Neural cell (in vitro differentiated cells): ENCODE measurements at regions not wholly inside any gene's neighbourhood (a gene's known extent, or its start where the extent isn't known, plus 50 kb on each side); places are given as distances from the start of the nearest gene placed in this dataset.

Source experiments
- H2AFZ ChIP-seq: fragments of 200-600, 300-800 bp; sonication (generic), shearing (Covaris generic); 2 replicates; pipeline ENCODE4 v1.6.0; 2014; ENCODE audit warnings: low read depth, mild to moderate bottlenecking, antibody characterized with exemption, low read length, moderate library complexity
- H3F3A ChIP-seq: fragments of 200-600 bp; shearing (Covaris generic); 2 replicates; pipeline ENCODE4 v1.6.1; 2016; ENCODE audit warnings: mild to moderate bottlenecking, moderate library complexity, mixed read lengths, antibody characterized with exemption, low read length; ENCODE audit not compliant: insufficient read depth, poor library complexity, severe bottlenecking
- H3K27ac ChIP-seq: fragments of 200-600, 300-800 bp; sonication (generic), shearing (Covaris generic); 2 replicates; pipeline ENCODE4 v1.5.1; 2014; ENCODE audit warnings: mild to moderate bottlenecking, low read length, moderate library complexity
- H3K27me3 ChIP-seq: fragments of 300-800, 200-600 bp; sonication (generic), shearing (Covaris generic); 2 replicates; pipeline ENCODE4 v1.6.0; 2014; ENCODE audit warnings: mild to moderate bottlenecking, low read depth, low read length, moderate library complexity; ENCODE audit not compliant: insufficient read depth
- H3K36me3 ChIP-seq: fragments of 300-800, 200-600 bp; sonication (generic), shearing (Covaris generic); 2 replicates; pipeline ENCODE4 v1.5.1; 2014; ENCODE audit warnings: mild to moderate bottlenecking, antibody characterized with exemption, low read length, moderate library complexity; ENCODE audit not compliant: insufficient read depth
- H3K4me2 ChIP-seq: fragments of 300-800, 200-600 bp; sonication (generic), shearing (Covaris generic); 2 replicates; pipeline ENCODE4 v1.6.0; 2014; ENCODE audit warnings: mild to moderate bottlenecking, low read length
- H3K4me3 ChIP-seq: fragments of 300-800, 200-600 bp; sonication (generic), shearing (Covaris generic); 2 replicates; pipeline ENCODE4 v1.5.1; 2014; ENCODE audit warnings: mild to moderate bottlenecking, low read length, moderate library complexity
- H3K79me2 ChIP-seq: fragments of 200-600 bp; shearing (Covaris generic); replicated peaks from 2 replicates; pipeline ENCODE4 v1.6.0; 2014; ENCODE audit warnings: mild to moderate bottlenecking, low read length, moderate library complexity; ENCODE audit not compliant: insufficient read depth
- H3K9ac ChIP-seq: fragments of 300-800, 200-600 bp; sonication (generic), shearing (Covaris generic); 2 replicates; pipeline ENCODE4 v1.6.1; 2016; ENCODE audit warnings: mild to moderate bottlenecking, low read length, mixed read lengths
- H3K9me2 ChIP-seq: fragments of 200-600 bp; shearing (Covaris generic); 2 replicates; pipeline ENCODE4 v1.6.1; 2016; ENCODE audit warnings: mild to moderate bottlenecking, low read length, mixed read lengths; ENCODE audit not compliant: insufficient read depth
- H3K9me3 ChIP-seq: fragments of 200-600, 300-800 bp; sonication (generic), shearing (Covaris generic); 2 replicates; pipeline ENCODE4 v1.6.1; 2016; ENCODE audit warnings: mild to moderate bottlenecking, mixed run types, low read length, moderate library complexity, mixed read lengths
- H4K20me1 ChIP-seq: fragments of 200-600 bp; shearing (Covaris generic); 2 replicates; pipeline ENCODE4 v1.6.1; 2016; ENCODE audit warnings: mild to moderate bottlenecking, mixed run types; ENCODE audit not compliant: insufficient read depth
- EP300 ChIP-seq: fragments of 450-650 bp; conservative IDR thresholded peaks from 2 replicates; pipeline ENCODE4 v1.6.1; 2014; ENCODE audit warnings: antibody characterized with exemption, mild to moderate bottlenecking, moderate library complexity; ENCODE audit not compliant: poor library complexity, severe bottlenecking
- EZH2 ChIP-seq: fragments of 200-600, 300-800 bp; shearing (Covaris generic), sonication (generic); IDR thresholded peaks from 2 replicates; pipeline ENCODE4 v1.6.1; 2014; ENCODE audit warnings: antibody characterized with exemption, low read length, borderline replicate concordance, mild to moderate bottlenecking; ENCODE audit not compliant: insufficient read depth, poor library complexity, severe bottlenecking
- MXI1 ChIP-seq: fragments of 450-650 bp; conservative IDR thresholded peaks from 2 replicates; pipeline ENCODE4 v1.6.1; 2014; ENCODE audit warnings: antibody characterized with exemption, mild to moderate bottlenecking; ENCODE audit not compliant: poor library complexity, severe bottlenecking
- POLR2AphosphoS5 ChIP-seq: IDR thresholded peaks from 2 replicates; pipeline ENCODE4 v1.6.1; 2012
- RAD21 ChIP-seq: fragments of 450-650 bp; conservative IDR thresholded peaks from 2 replicates; pipeline ENCODE4 v1.6.1; 2014; ENCODE audit warnings: antibody characterized with exemption, mild to moderate bottlenecking, moderate library complexity
- REST ChIP-seq: IDR thresholded peaks from 2 replicates; pipeline ENCODE4 v1.6.1; 2012; ENCODE audit warnings: borderline replicate concordance
- SMC3 ChIP-seq: fragments of 450-650 bp; conservative IDR thresholded peaks from 2 replicates; pipeline ENCODE4 v1.6.1; 2014; ENCODE audit warnings: antibody characterized with exemption, mild to moderate bottlenecking, moderate library complexity; ENCODE audit not compliant: poor library complexity
- TAF1 ChIP-seq: IDR thresholded peaks from 2 replicates; pipeline ENCODE4 v1.6.1; 2012; ENCODE audit warnings: low read depth
- TF ChIP-seq, protein P1 (sequence below): fragments of 450-650 bp; IDR thresholded peaks from 2 replicates; pipeline ENCODE4 v1.5.1; 2014; ENCODE audit warnings: antibody characterized with exemption, mild to moderate bottlenecking, moderate library complexity; ENCODE audit not compliant: poor library complexity, severe bottlenecking

DNA sequence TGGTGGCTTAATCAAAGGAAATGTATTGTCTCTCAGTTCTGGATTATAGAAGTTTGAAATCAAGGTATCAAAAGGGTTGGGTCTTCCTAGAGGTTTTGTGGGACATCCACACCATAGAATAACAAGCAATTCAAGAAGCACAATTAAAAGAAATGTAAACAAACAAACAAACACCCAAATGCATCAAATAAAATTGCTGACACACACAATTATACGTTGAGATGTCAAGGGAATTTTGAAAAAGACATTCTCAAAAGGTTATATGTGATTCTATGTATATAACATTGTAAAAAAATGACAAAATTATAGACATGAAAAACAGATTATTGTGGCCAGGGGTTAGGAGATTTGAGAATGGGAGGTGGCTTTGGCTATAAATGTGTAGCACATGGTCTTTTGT is 250.7 kb upstream of the AGA start:
- TF ChIP-seq RAD21 (no peak), TAF1 (no peak), MXI1 (no peak), EP300 (no peak), SMC3 (no peak), EZH2 (no peak), REST (no peak), POLR2AphosphoS5 (no peak)
- TF ChIP-seq, protein P1, sequence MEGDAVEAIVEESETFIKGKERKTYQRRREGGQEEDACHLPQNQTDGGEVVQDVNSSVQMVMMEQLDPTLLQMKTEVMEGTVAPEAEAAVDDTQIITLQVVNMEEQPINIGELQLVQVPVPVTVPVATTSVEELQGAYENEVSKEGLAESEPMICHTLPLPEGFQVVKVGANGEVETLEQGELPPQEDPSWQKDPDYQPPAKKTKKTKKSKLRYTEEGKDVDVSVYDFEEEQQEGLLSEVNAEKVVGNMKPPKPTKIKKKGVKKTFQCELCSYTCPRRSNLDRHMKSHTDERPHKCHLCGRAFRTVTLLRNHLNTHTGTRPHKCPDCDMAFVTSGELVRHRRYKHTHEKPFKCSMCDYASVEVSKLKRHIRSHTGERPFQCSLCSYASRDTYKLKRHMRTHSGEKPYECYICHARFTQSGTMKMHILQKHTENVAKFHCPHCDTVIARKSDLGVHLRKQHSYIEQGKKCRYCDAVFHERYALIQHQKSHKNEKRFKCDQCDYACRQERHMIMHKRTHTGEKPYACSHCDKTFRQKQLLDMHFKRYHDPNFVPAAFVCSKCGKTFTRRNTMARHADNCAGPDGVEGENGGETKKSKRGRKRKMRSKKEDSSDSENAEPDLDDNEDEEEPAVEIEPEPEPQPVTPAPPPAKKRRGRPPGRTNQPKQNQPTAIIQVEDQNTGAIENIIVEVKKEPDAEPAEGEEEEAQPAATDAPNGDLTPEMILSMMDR = no peak
- Histone ChIP-seq H3K36me3 (no peaks in the 10 kb centered on the region), H3K27ac (no peak overlapping the region), H3K79me2 (no peaks in the 10 kb centered on the region), H3K9me3 (no peaks in the 10 kb centered on the region), H3K9me2 (no peaks in the 10 kb centered on the region), H3F3A (no peaks in the 10 kb centered on the region), H3K27me3 (no peaks in the 10 kb centered on the region), H2AFZ (no peak overlapping the region), H3K4me3 (no peak overlapping the region), H3K4me2 (no peak overlapping the region), H4K20me1 (no peaks in the 10 kb centered on the region), H3K9ac (no peak overlapping the region)

- no peaks in the 10 kb centered on the region for H3K9me2 ChIP-seq
- no peak for TF ChIP-seq TAF1
- no peak for TF ChIP-seq EZH2
- TF ChIP-seq RAD21 = no peak
- TF ChIP-seq EP300 = no peak
- TF ChIP-seq MXI1 = no peak
- no peak for TF ChIP-seq SMC3
- no peak for TF ChIP-seq REST
- no peak for TF ChIP-seq POLR2AphosphoS5
- TF ChIP-seq, protein P1 = no peak
- no peak overlapping the region for H2AFZ ChIP-seq
- no peaks in the 10 kb centered on the region for H3K79me2 ChIP-seq
- no peaks in the 10 kb centered on the region for H3K27me3 ChIP-seq
- H3K4me2 ChIP-seq = no peak overlapping the region
- no peak overlapping the region for H3K27ac ChIP-seq
- H3K4me3 ChIP-seq = no peak overlapping the region
- no peaks in the 10 kb centered on the region for H3K9me3 ChIP-seq
- H3K9ac ChIP-seq = no peak overlapping the region
- no peaks in the 10 kb centered on the region for H4K20me1 ChIP-seq
- no peaks in the 10 kb centered on the region for H3F3A ChIP-seq
- H3K36me3 ChIP-seq = no peaks in the 10 kb centered on the region
Observed at GRCh38 chr4:177696438-177696966, 254.3 kb upstream of the AGA start.
